ENCODE measurements at regions not wholly inside any gene's neighbourhood (a gene's known extent, or its start where the extent isn't known, plus 50 kb on each side); places are given as distances from the start of the nearest gene placed in this dataset.

- no peak for DNase-seq (ENCODE audit: extremely low read depth in 1 of 2, low read depth in 1 of 2)
Measured at GRCh38 chr2:16019617-16020351, 79.4 kb downstream of the MYCN start.

- no peak for DNase-seq (ENCODE audit: extremely low read depth in 1 of 2, low read depth in 1 of 2)
Measured at GRCh38 chr2:16019060-16019480, 78.7 kb downstream of the MYCN start.

DNA sequence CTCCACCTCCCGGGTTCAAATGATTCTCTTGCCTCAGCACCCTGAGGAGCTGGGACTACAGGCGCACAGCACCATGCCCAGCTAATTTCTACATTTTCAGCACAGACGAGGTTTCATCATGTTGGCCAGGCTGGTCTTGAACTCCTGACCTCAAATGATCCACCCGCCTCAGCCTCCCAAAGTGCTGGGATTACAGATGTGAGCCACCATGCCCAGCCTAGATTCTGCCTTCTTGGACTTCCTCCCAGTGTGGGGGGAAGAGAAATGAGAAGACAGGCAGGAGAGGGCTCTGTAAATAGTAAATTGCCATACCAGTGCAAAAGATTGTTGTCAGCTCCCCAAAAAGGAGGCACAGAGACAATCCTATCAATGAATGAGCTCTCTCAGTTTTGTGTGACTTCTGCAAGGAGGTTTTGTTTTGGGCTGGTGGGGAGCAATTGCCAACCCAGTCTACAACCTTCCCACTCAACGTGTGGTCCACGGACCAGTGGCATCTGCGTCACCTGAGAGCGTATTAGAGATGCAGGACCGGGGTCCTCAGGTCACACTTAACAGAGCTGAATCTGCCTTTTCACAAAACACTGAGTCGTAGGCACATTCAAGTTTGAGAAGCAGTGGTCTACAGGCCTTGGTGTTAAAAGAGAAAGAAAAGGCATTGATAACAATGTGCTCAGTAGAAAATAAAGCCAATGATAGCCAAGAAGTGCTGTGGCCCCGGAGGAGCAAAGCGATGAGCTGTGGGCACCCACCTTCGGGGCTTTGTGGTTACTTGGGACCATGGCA, 78.1 kb downstream of the MYCN start:
- DNase-seq (ENCODE audit: extremely low read depth in 1 of 2, low read depth in 1 of 2), result no peak

DNA sequence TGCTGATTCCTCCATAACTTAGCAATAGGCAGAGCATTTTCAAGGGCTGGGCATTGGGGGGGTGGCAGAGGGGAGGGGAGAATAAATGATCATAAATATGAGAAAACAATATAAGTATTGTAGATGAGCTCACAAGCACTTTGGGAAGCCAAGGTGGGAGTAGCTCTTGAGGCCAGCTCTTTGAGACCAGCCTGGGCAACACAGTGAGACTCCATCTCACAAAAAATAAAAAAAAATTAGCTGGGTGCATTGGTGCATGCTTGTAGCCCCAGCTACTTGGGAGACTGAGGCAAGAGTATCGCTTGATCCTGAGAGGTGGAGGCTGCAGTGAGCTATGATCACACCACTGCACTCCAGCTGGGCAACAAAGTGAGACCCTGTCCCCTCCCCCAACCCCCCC, 75.9 kb downstream of the MYCN start:
- no peak for DNase-seq (ENCODE audit: extremely low read depth in 1 of 2, low read depth in 1 of 2)

- no peak for DNase-seq (ENCODE audit: extremely low read depth in 1 of 2, low read depth in 1 of 2)
Measured at GRCh38 chr2:16015903-16016265, 75.5 kb downstream of the MYCN start.

DNA sequence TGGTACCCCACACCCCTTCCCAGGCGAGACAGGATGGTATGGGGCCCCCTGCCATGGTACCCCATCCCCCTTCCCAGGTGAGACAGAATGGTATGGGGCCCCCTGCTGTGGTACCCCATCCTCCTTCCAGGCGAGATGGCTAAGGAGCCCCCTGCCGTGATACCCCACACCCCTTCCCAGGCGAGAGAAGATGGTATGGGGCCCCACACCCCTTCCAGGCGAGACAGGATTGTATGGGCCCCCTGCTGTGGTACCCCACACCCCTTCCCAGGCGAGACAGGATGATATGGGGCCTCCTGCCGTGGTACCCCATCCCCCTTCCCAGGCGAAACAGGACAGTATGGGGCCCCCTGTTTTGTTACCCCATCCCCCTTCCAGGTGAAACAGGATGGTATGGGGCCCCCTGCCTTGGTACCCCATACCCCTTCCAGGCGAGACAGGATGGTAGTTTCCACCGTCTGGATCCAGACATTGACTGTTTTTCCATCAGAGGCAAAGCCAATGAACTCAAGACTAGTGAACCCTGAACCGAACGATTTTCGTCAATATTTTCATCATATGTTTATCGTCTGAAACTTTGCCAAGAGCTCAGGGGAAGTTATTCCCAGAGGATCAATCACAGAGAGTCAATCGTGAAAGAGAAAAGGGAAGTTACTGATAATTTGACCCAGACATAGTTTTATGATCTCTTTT, 75.0 kb downstream of the MYCN start:
- no peak for DNase-seq (ENCODE audit: extremely low read depth in 1 of 2, low read depth in 1 of 2)

- no peak for DNase-seq (ENCODE audit: extremely low read depth in 1 of 2, low read depth in 1 of 2)
Measured at GRCh38 chr2:16014802-16015201, 74.5 kb downstream of the MYCN start.

GRCh38 chr2:16014041-16014787, 73.9 kb downstream of the MYCN start:
- no peak for DNase-seq (ENCODE audit: extremely low read depth in 1 of 2, low read depth in 1 of 2)

- DNase-seq (ENCODE audit: extremely low read depth in 1 of 2, low read depth in 1 of 2), result no peak
Measured at GRCh38 chr2:16013359-16013911, 73.1 kb downstream of the MYCN start.

GRCh38 chr2:16012626-16013358, 72.4 kb downstream of the MYCN start:
- DNase-seq (ENCODE audit: extremely low read depth in 1 of 2, low read depth in 1 of 2), result no peak

DNA sequence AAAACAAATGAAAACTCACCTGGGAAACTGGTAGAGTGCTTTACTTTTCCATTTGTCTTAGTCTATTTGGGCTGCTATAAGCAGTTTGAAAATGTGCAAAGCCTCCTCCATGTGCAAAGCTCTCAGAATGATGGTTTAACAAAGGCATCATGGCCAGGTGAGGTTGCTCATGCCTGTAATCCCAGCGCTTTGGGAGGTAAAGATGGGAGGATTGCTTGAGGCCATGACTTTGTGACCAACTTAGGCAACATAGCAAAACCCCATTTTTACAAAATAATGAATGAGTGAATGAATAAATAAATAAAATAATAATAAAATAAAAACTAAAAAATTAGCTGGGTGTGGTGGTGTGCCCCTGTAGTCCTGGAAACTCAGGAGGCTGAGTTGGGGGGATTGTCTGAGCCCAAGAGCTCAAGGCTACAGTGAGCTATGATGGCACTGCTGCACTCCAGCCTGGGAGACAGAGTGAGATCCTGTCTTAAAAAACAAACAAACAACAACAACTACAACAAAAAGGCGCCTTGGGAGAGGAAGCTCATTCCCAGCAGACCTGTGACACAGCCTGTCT, 71.8 kb downstream of the MYCN start:
- DNase-seq (ENCODE audit: extremely low read depth in 1 of 2, low read depth in 1 of 2), result no peak

- no peak for DNase-seq (ENCODE audit: extremely low read depth in 1 of 2, low read depth in 1 of 2)
Measured at GRCh38 chr2:16011621-16011960, 71.2 kb downstream of the MYCN start.

GRCh38 chr2:16010951-16011620, 70.7 kb downstream of the MYCN start:
- no peak for DNase-seq (ENCODE audit: extremely low read depth in 1 of 2, low read depth in 1 of 2)

DNA sequence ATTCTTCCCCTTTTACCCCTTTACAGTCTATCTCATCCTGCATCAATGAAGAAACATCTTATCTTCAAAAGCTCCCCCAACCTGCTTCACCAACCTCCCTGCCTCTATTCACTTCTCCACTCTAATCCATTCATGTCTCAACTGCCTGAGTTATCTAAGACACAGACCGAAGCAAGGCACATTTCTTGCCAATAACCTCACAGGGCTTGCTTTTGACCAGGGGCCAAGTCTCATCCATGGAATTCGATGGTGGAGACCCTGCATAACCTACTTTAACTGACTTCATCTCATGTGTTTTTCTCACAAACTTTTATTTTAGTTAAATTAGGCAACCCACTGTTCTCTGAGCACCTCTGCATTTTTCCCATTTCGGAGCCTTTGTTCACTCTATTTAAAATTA, 69.7 kb downstream of the MYCN start:
- no peak for DNase-seq (ENCODE audit: extremely low read depth in 1 of 2, low read depth in 1 of 2)

DNA sequence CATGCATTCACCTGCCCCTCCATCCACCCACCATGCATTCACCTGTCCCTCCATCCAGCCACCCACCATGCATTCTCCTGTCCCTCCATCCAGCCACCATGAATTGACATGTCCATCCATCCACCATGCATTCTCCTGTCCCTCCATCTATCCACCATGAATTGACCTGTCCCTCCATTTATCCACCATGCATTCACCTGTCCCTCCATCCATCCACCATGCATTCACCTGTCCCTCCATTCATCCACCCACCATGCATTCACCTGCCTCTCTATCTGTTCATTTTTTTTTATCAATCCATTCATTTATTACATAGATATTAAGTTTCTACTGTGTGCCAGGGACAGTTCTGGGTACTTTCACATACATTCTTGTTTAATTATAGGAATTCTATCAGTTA, 69.2 kb downstream of the MYCN start:
- no peak for DNase-seq (ENCODE audit: extremely low read depth in 1 of 2, low read depth in 1 of 2)

GRCh38 chr2:16008856-16009255, 68.5 kb downstream of the MYCN start:
- DNase-seq (ENCODE audit: extremely low read depth in 1 of 2, low read depth in 1 of 2), result no peak

- DNase-seq (ENCODE audit: extremely low read depth in 1 of 2, low read depth in 1 of 2), result no peak
Measured at GRCh38 chr2:16008331-16008850, 68.0 kb downstream of the MYCN start.

- no peak for DNase-seq (ENCODE audit: extremely low read depth in 1 of 2, low read depth in 1 of 2)
Measured at GRCh38 chr2:16007167-16007934, 67.0 kb downstream of the MYCN start.

Data from stimulated activated CD8-positive, alpha-beta memory T cell treated with anti-CD3 and anti-CD28 coated beads, Interleukin-7, amount 100 ng/mL, for 48 hours (primary cell).